Fibroblast of skin of back (primary cell): ENCODE measurements at regions not wholly inside any gene's neighbourhood (a gene's known extent, or its start where the extent isn't known, plus 50 kb on each side); places are given as distances from the start of the nearest gene placed in this dataset.

Experiments
- DNase-seq: peaks from one replicate; pipeline ENCODE4 v3.0.0-alpha.2; 2013

- no peak for DNase-seq
These were observed 86.7 kb upstream of the C1QTNF7 start for GRCh38 chr4:15340902-15341732.

GRCh38 chr4:15341733-15342300 is 86.0 kb upstream of the C1QTNF7 start:
- DNase-seq, result no peak

GRCh38 chr4:15343000-15343399 is 84.8 kb upstream of the C1QTNF7 start:
- no peak for DNase-seq

- DNase-seq, result no peak
These were observed 84.3 kb upstream of the C1QTNF7 start for GRCh38 chr4:15343581-15343980.

GRCh38 chr4:15344041-15344440 is 83.8 kb upstream of the C1QTNF7 start:
- peak; percentile 31 for DNase-seq

- no peak for DNase-seq
These were observed 82.7 kb upstream of the C1QTNF7 start for GRCh38 chr4:15345134-15345533.

GRCh38 chr4:15348236-15348635 is 79.6 kb upstream of the C1QTNF7 start:
- no peak for DNase-seq

- no peak for DNase-seq
These were observed 79.1 kb upstream of the C1QTNF7 start for GRCh38 chr4:15348695-15349094.

- no peak for DNase-seq
These were observed 78.3 kb upstream of the C1QTNF7 start for GRCh38 chr4:15349531-15349935.

GRCh38 chr4:15349965-15350364 is 77.9 kb upstream of the C1QTNF7 start:
- DNase-seq, result no peak

- DNase-seq, result no peak
These were observed 75.3 kb upstream of the C1QTNF7 start for GRCh38 chr4:15352524-15352923.

GRCh38 chr4:15353207-15353606 is 74.6 kb upstream of the C1QTNF7 start:
- no peak for DNase-seq

- DNase-seq, result no peak
These were observed 73.2 kb upstream of the C1QTNF7 start for GRCh38 chr4:15354371-15355297.

GRCh38 chr4:15361529-15361928 is 66.3 kb upstream of the C1QTNF7 start:
- DNase-seq, result no peak

- DNase-seq, result no peak
These were observed 65.3 kb upstream of the C1QTNF7 start for GRCh38 chr4:15362541-15362940.

- DNase-seq, result no peak
These were observed 63.6 kb upstream of the C1QTNF7 start for GRCh38 chr4:15364183-15364582.

- no peak for DNase-seq
These were observed 62.2 kb upstream of the C1QTNF7 start for GRCh38 chr4:15365641-15366040.

GRCh38 chr4:15366721-15367120 is 61.1 kb upstream of the C1QTNF7 start:
- DNase-seq, result no peak

GRCh38 chr4:15368856-15369255 is 59.0 kb upstream of the C1QTNF7 start:
- peak; percentile 92 for DNase-seq

GRCh38 chr4:15370296-15370695 is 57.5 kb upstream of the C1QTNF7 start:
- DNase-seq, result no peak

- DNase-seq, result no peak
These were observed 54.5 kb upstream of the C1QTNF7 start for GRCh38 chr4:15373363-15373762.

GRCh38 chr4:15374656-15375055 is 53.2 kb upstream of the C1QTNF7 start:
- no peak for DNase-seq

- no peak for DNase-seq
These were observed 52.2 kb upstream of the C1QTNF7 start for GRCh38 chr4:15375667-15376066.
